ENCODE measurements at regions not wholly inside any gene's neighbourhood (a gene's known extent, or its start where the extent isn't known, plus 50 kb on each side); places are given as distances from the start of the nearest gene placed in this dataset.

- no peaks in the 10 kb centered on the region for H3K36me3 ChIP-seq
- TF ChIP-seq POLR2A (IDR thresholded peaks at IDR 0.05) (no peak), CTCF (IDR thresholded peaks at IDR 0.05) (peak in 2 of 6 experiments; percentile 7 to 27)
- no peak for DNase-seq
- H3K4me3 ChIP-seq = no peak overlapping the region
- H3K9me3 ChIP-seq = no peaks in the 10 kb centered on the region
- H3K27ac ChIP-seq = no peak overlapping the region
- no peaks in the 10 kb centered on the region for H3K4me1 ChIP-seq
- no peaks in the 10 kb centered on the region for H3K27me3 ChIP-seq
These were observed 78.5 kb upstream of the PTPRM start for GRCh38 chr18:7488571-7488970.

- no peak for TF ChIP-seq POLR2A (IDR thresholded peaks at IDR 0.05)
- no peak for TF ChIP-seq CTCF (IDR thresholded peaks at IDR 0.05)
- H3K9me3 ChIP-seq = no peaks in the 10 kb centered on the region
- no peaks in the 10 kb centered on the region for H3K4me1 ChIP-seq
- no peak overlapping the region for H3K27ac ChIP-seq
- no peaks in the 10 kb centered on the region for H3K27me3 ChIP-seq
- DNase-seq = no peak
- H3K4me3 ChIP-seq = no peak overlapping the region
- no peaks in the 10 kb centered on the region for H3K36me3 ChIP-seq
These were observed 77.0 kb upstream of the PTPRM start for GRCh38 chr18:7490104-7490503.

GRCh38 chr18:7492385-7492784 lies 74.7 kb upstream of the PTPRM start:
- Histone ChIP-seq H3K9me3 (no peaks in the 10 kb centered on the region), H3K4me3 (no peak overlapping the region), H3K27ac (no peak overlapping the region), H3K27me3 (no peaks in the 10 kb centered on the region), H3K4me1 (no peaks in the 10 kb centered on the region), H3K36me3 (no peaks in the 10 kb centered on the region)
- DNase-seq = no peak
- no peak for TF ChIP-seq POLR2A (IDR thresholded peaks at IDR 0.05)
- no peak for TF ChIP-seq CTCF (IDR thresholded peaks at IDR 0.05)

GRCh38 chr18:7497081-7497480 lies 70.0 kb upstream of the PTPRM start:
- no peaks in the 10 kb centered on the region for H3K9me3 ChIP-seq
- no peak for TF ChIP-seq POLR2A (IDR thresholded peaks at IDR 0.05)
- TF ChIP-seq CTCF (IDR thresholded peaks at IDR 0.05) = no peak

GRCh38 chr18:7511106-7511505 lies 56.0 kb upstream of the PTPRM start:
- no peaks in the 10 kb centered on the region for H3K36me3 ChIP-seq
- no peaks in the 10 kb centered on the region for H3K27me3 ChIP-seq
- no peaks in the 10 kb centered on the region for H3K9me3 ChIP-seq
- H3K4me3 ChIP-seq = no peak overlapping the region
- TF ChIP-seq CTCF (IDR thresholded peaks at IDR 0.05) (no peak), POLR2A (IDR thresholded peaks at IDR 0.05) (no peak)
- no peak for DNase-seq
- no peaks in the 10 kb centered on the region for H3K4me1 ChIP-seq
- no peak overlapping the region for H3K27ac ChIP-seq

More at GRCh38 chr18:7497081-7497480, 70.0 kb upstream of the PTPRM start:
- Histone ChIP-seq H3K27ac (no peak overlapping the region), H3K4me3 (no peak overlapping the region), H3K27me3 (no peaks in the 10 kb centered on the region), H3K4me1 (no peaks in the 10 kb centered on the region), H3K36me3 (no peaks in the 10 kb centered on the region)
- no peak for DNase-seq

- Histone ChIP-seq H3K9me3 (no peaks in the 10 kb centered on the region), H3K27ac (no peak overlapping the region), H3K4me1 (no peaks in the 10 kb centered on the region), H3K4me3 (no peak overlapping the region), H3K36me3 (no peaks in the 10 kb centered on the region), H3K27me3 (no peaks in the 10 kb centered on the region)
- no peak for TF ChIP-seq POLR2A (IDR thresholded peaks at IDR 0.05)
- no peak for TF ChIP-seq CTCF (IDR thresholded peaks at IDR 0.05)
- DNase-seq = no peak
These were observed 54.8 kb upstream of the PTPRM start for GRCh38 chr18:7512348-7512747.

Data from Peyer's patch (tissue), 4 donors.